SK-N-MC (cell line): ENCODE measurements at regions not wholly inside any gene's neighbourhood (a gene's known extent, or its start where the extent isn't known, plus 50 kb on each side); places are given as distances from the start of the nearest gene placed in this dataset.
"Not testable (repeated sequence)": the region's sequence is repeated elsewhere in the genome, so short reads cannot be mapped to it uniquely, and the experiment has no call there.

Experiments used
- DNase-seq: peaks from one replicate; pipeline ENCODE4 v3.0.0-alpha.2; 2011; ENCODE audit warnings: low read depth, low spot score
- H3K27ac ChIP-seq: fragments of 200-600 bp; sonication (generic); 2 replicates; pipeline ENCODE4 v1.5.1; 2016; ENCODE audit warnings: mixed run types
- H3K36me3 ChIP-seq: fragments of 200-600 bp; sonication (generic); 2 replicates; pipeline ENCODE4 v1.6.1; 2017; ENCODE audit warnings: antibody characterized with exemption, low read length, mixed read lengths; ENCODE audit not compliant: insufficient read depth
- H3K4me3 ChIP-seq: fragments of 200-600 bp; sonication (generic); 2 replicates; pipeline ENCODE4 v1.5.1; 2016
- H3K9ac ChIP-seq: fragments of 200-600 bp; sonication (generic); 2 replicates; pipeline ENCODE4 v1.8.0; 2017; ENCODE audit warnings: mixed run types, mixed read lengths; ENCODE audit not compliant: insufficient read length
- H3K9me3 ChIP-seq: fragments of 200-600 bp; sonication (generic); 2 replicates; pipeline ENCODE4 v1.6.1; 2017; ENCODE audit warnings: low read depth, mild to moderate bottlenecking, antibody characterized with exemption, low read length, moderate library complexity, mixed read lengths
- EZH2 ChIP-seq: fragments of 200-600 bp; sonication (generic); IDR thresholded peaks from one replicate; pipeline ENCODE4 v1.6.1; 2017; ENCODE audit warnings: antibody characterized with exemption
- FOXP2 ChIP-seq: optimal IDR thresholded peaks from 2 replicates; pipeline ENCODE3; 2011; ENCODE audit warnings: mild to moderate bottlenecking, moderate library complexity; ENCODE audit not compliant: insufficient read depth; ENCODE audit errors: extremely low read length, control extremely low read depth
- POLR2AphosphoS5 ChIP-seq: IDR thresholded peaks from 2 replicates; pipeline ENCODE4 v1.6.1; 2012; ENCODE audit warnings: mild to moderate bottlenecking, low read depth, low read length, borderline replicate concordance

DNA sequence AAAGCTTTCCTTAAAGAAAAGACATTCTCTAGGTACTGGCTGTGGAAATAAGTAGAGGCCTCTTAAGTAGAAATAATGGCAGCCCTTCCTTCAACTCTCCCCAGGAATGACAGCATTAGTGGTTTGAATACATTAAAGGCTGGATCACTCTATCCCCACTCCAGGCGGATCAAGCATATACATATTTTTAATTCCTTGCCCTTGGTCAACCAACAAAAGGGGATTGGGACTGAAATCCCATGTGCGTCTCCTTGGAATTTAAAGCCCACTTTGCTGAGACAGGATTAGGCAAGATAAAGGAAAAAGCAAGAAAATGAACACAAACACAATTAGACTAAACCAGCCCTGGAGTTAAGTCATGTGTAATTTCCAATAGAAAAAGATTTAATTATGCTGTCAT, 391.3 kb downstream of the PPP1R2C start:
- DNase-seq: no peak
- Histone ChIP-seq H3K36me3 (no peaks in the 10 kb centered on the region), H3K4me3 (no peak overlapping the region), H3K9ac (no peak overlapping the region), H3K27ac (no peak overlapping the region), H3K9me3 (no peaks in the 10 kb centered on the region)
- TF ChIP-seq POLR2AphosphoS5 (no peak), FOXP2 (no peak), EZH2 (no peak)

DNA sequence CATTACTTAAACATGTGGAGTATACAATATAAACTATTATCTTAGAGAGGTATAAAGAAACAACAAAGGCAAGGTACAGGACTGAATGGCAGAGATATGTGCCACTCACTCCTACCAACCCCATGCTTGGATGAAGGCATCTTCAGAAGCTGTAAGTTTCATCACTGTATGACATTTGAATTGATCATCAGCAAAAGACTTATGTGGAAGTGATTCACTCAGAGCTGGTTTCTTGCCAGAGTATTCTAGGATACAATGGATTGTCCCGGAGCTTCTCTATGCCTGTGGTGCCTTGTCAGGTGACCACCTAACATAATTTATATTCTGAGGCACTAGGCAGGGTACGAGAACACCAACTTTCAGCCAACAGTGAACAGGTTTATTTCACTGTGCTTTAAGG, 392.2 kb downstream of the PPP1R2C start:
- TF ChIP-seq FOXP2: no peak
- no peak for TF ChIP-seq EZH2
- TF ChIP-seq POLR2AphosphoS5: no peak
- no peak for DNase-seq
- Histone ChIP-seq H3K4me3 (no peak overlapping the region), H3K27ac (no peak overlapping the region), H3K9me3 (no peaks in the 10 kb centered on the region), H3K36me3 (no peaks in the 10 kb centered on the region), H3K9ac (no peak overlapping the region)

DNA sequence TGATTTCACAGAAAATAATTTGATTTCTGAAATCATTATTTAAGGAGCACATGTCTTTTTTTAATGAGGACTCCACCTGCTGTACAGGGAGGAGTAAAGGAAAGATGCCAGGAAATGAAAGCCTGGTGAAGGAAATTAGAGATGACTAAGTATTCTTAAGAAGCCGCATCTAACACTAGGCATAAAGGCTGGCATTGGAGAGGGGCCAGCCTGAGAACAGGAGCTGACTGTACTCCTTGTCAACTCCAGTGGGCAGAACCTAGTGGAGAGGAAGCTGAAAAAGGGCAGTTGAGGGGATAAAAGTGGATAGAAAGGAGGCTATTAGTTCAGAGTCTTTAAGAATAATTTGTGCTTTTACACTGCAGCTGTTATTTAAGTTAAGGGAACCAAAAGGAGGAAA, 393.0 kb downstream of the PPP1R2C start:
- Histone ChIP-seq H3K9me3 (no peaks in the 10 kb centered on the region), H3K4me3 (no peak overlapping the region), H3K36me3 (no peaks in the 10 kb centered on the region), H3K27ac (no peak overlapping the region), H3K9ac (no peak overlapping the region)
- TF ChIP-seq EZH2: no peak
- no peak for TF ChIP-seq FOXP2
- no peak for DNase-seq

DNA sequence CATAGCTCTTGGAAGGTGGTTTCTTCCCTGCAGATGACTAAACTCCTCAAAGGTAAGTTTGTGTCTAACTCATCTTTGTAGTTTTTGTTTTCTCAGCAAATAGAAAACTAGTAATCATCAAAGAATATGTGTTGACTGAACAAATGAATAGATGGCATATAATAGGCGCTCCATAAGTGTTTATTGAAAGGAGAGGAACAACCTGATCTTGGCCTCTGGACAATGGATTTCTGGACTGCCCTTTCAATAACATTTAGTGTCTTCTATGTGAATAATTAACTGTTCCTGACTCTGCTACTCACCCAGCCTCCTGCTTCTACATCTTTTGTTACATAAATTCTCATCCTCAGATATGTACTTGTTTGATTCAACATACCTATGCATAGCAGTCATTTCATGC, 399.1 kb downstream of the PPP1R2C start:
- Histone ChIP-seq H3K4me3 (no peak overlapping the region), H3K9me3 (no peaks in the 10 kb centered on the region), H3K9ac (no peak overlapping the region), H3K27ac (no peak overlapping the region), H3K36me3 (no peaks in the 10 kb centered on the region)
- TF ChIP-seq EZH2 (no peak), POLR2AphosphoS5 (no peak), FOXP2 (no peak)
- DNase-seq: no peak

DNA sequence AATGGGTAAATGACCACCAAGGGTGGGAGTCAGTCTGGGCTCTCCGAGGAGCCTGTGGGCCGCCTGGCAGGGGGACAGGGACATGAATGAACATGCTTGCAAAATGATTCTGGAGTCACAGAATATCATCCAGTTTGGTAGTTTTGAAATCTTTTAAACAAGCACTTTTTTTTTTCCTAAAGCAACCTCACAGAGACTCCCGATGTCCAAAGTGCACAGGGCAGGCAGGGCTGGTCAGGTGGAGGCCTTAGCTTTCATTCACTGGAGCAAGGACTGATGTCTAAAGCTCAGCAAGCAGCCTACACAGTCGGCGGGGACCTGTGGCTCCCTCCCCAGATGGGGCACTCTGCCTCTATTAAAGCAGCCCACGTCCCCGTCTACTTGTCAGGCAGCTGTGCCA, 402.9 kb downstream of the PPP1R2C start:
- H3K9me3 ChIP-seq: no peaks in the 10 kb centered on the region
- H3K27ac ChIP-seq: no peak overlapping the region
- no peak overlapping the region for H3K4me3 ChIP-seq
- TF ChIP-seq FOXP2: no peak
- no peak for DNase-seq
- H3K36me3 ChIP-seq: no peaks in the 10 kb centered on the region
- H3K9ac ChIP-seq: no peak overlapping the region

DNA sequence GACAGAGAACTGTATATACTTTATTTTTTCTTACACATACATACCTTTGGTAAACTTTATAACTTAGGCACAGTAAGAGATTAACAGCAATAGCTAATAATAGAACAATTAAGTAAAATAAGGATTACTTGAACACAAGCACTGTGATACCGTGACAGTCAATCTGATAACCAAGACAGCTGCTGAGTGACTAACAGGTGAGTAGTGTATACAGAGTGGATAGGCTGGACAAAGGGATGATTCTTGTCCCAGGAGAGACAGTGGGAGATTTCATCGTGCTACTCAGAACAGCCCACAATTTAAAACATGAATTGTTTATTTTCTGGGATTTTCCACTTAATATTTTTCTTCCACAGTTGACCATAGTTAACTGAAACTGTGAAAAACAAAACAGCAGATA, 411.8 kb downstream of the PPP1R2C start:
- Histone ChIP-seq H3K36me3 (no peaks in the 10 kb centered on the region), H3K9ac (no peak overlapping the region), H3K27ac (no peak overlapping the region), H3K4me3 (no peak overlapping the region), H3K9me3 (no peaks in the 10 kb centered on the region)
- DNase-seq: no peak
- TF ChIP-seq EZH2: no peak
- TF ChIP-seq POLR2AphosphoS5: no peak
- TF ChIP-seq FOXP2: no peak

DNA sequence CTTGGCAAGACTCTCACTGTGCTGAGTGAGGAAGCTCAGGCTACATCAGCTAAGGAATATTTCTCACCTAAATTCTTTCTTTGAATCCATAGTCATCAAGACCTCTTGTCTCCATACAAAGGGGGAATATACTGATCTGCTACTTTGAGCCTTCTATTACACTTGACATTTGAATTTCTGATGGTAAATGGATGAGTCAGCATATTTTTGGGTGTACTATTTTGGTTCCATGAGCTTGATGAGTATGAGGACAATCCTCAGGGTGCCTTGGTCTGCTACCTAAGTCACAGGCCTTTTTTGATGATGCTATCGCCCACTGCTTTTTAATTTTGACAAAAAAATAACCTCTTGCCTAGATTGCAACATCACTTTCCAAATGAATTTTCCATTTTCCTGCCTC, 415.7 kb downstream of the PPP1R2C start:
- no peaks in the 10 kb centered on the region for H3K36me3 ChIP-seq
- DNase-seq: no peak
- H3K4me3 ChIP-seq: no peak overlapping the region
- no peaks in the 10 kb centered on the region for H3K9me3 ChIP-seq
- H3K27ac ChIP-seq: no peak overlapping the region
- TF ChIP-seq FOXP2 (no peak), EZH2 (no peak), POLR2AphosphoS5 (no peak)
- H3K9ac ChIP-seq: no peak overlapping the region

DNA sequence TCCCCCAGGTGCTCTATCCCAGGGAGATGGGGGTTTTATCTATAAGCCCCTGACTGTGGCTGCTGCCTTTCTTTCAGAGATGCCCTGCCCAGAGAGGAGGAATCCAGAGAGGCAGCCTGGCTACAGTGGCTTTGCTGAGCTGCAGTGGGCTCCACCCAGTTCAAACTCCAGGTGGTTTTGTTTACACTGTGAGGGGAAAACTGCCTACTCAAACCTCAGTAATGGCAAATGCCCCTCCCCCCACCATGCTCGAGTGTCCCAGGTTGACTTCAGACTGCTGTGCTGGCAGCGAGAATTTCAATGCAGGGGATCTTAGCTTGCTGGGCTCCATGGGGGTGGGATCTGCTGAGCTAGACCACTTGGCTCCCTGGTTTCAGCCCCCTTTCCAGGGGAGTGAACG, 419.6 kb upstream of the CASK start:
- H3K9ac ChIP-seq, DNase-seq, H3K4me3 ChIP-seq: not testable (repeated sequence)

More for the DNA sequence above, 419.6 kb upstream of the CASK start:
- not testable (repeated sequence) for H3K36me3 ChIP-seq, H3K9me3 ChIP-seq, H3K27ac ChIP-seq
